Mesenchymal stem cell (in vitro differentiated cells and primary cell): ENCODE measurements at regions not wholly inside any gene's neighbourhood (a gene's known extent, or its start where the extent isn't known, plus 50 kb on each side); places are given as distances from the start of the nearest gene placed in this dataset.
"Not testable (repeated sequence)": the region's sequence is repeated elsewhere in the genome, so short reads cannot be mapped to it uniquely, and the experiment has no call there.

Source experiments
- DNase-seq: peaks from one replicate; pipeline ENCODE4 v3.0.0-alpha.2; 2013
- H2AFZ ChIP-seq: one replicate; pipeline ENCODE4 v1.6.1; 2013; ENCODE audit warnings: low read depth, mild to moderate bottlenecking, control low read depth, inconsistent platforms, low read length, moderate library complexity
- H2AK5ac ChIP-seq: 2 replicates; pipeline ENCODE4 v1.6.1; 2013; ENCODE audit warnings: low read length, moderate library complexity, mild to moderate bottlenecking, inconsistent platforms; ENCODE audit not compliant: severe bottlenecking
- H2BK120ac ChIP-seq: one replicate; pipeline ENCODE4 v1.6.1; 2013; ENCODE audit warnings: low read depth, mild to moderate bottlenecking, inconsistent platforms, low read length, moderate library complexity
- H2BK12ac ChIP-seq, 2 experiments: one replicate each; pipeline ENCODE4 v1.6.1; 2013; ENCODE audit warnings: inconsistent platforms in 2 of 2, low read length in 2 of 2, mild to moderate bottlenecking in 2 of 2, moderate library complexity in 2 of 2, control low read depth in 1 of 2
- H2BK15ac ChIP-seq: one replicate; pipeline ENCODE4 v1.6.1; 2013; ENCODE audit warnings: mild to moderate bottlenecking, low read depth, inconsistent platforms; ENCODE audit not compliant: poor library complexity, severe bottlenecking
- H2BK5ac ChIP-seq: 2 replicates; pipeline ENCODE4 v1.6.1; 2013; ENCODE audit warnings: low read depth, mild to moderate bottlenecking, low read length, control low read depth, inconsistent platforms; ENCODE audit not compliant: poor library complexity, severe bottlenecking
- H3K14ac ChIP-seq, 2 experiments: one replicate each; pipeline ENCODE4 v1.6.1; 2013; ENCODE audit warnings: inconsistent platforms in 2 of 2, low read length in 2 of 2, control low read depth in 1 of 2, mild to moderate bottlenecking in 1 of 2, moderate library complexity in 1 of 2
- H3K18ac ChIP-seq, 2 experiments: one replicate each; pipeline ENCODE4 v1.6.1; 2013; ENCODE audit warnings: inconsistent platforms in 2 of 2, low read length in 2 of 2, control low read depth in 1 of 2, low read depth in 1 of 2, mild to moderate bottlenecking in 1 of 2
- H3K23ac ChIP-seq, 2 experiments: one replicate each; pipeline ENCODE4 v1.6.1; 2013; ENCODE audit warnings: inconsistent platforms in 2 of 2, low read length in 2 of 2, mild to moderate bottlenecking in 2 of 2, moderate library complexity in 2 of 2, control low read depth in 1 of 2
- H3K27ac ChIP-seq: 2 replicates; pipeline ENCODE4 v1.5.1; 2013; ENCODE audit warnings: mild to moderate bottlenecking, moderate library complexity, low read length, control low read depth, inconsistent platforms; ENCODE audit not compliant: poor library complexity, severe bottlenecking
- H3K27me3 ChIP-seq, 2 experiments: 2 replicates each; pipeline versions ENCODE4 v1.6.1 to v1.7.0; 2013; ENCODE audit warnings: low read length in 2 of 2, mild to moderate bottlenecking in 2 of 2, moderate library complexity in 2 of 2, control low read depth in 1 of 2, inconsistent platforms in 1 of 2; ENCODE audit not compliant: control insufficient read depth in 1 of 2, insufficient read depth in 1 of 2
- H3K36me3 ChIP-seq, 2 experiments: 2 replicates each; pipeline versions ENCODE4 v1.6.1 to v1.7.0; 2013; ENCODE audit warnings: low read length in 2 of 2, control low read depth in 1 of 2, inconsistent platforms in 1 of 2, low read depth in 1 of 2, mild to moderate bottlenecking in 1 of 2; ENCODE audit not compliant: insufficient read depth in 2 of 2, control insufficient read depth in 1 of 2
- H3K4ac ChIP-seq, 2 experiments: one replicate each; pipeline ENCODE4 v1.6.1; 2013; ENCODE audit warnings: inconsistent platforms in 2 of 2, low read length in 2 of 2, mild to moderate bottlenecking in 2 of 2, moderate library complexity in 2 of 2, control low read depth in 1 of 2, low read depth in 1 of 2
- H3K4me1 ChIP-seq: 2 replicates; pipeline ENCODE4 v1.6.1; 2013; ENCODE audit warnings: low read depth, low read length, control low read depth; ENCODE audit not compliant: control insufficient read depth, insufficient read depth
- H3K4me2 ChIP-seq: 2 replicates; pipeline ENCODE4 v1.6.1; 2013; ENCODE audit warnings: low read length, mild to moderate bottlenecking, inconsistent platforms; ENCODE audit not compliant: poor library complexity, severe bottlenecking
- H3K4me3 ChIP-seq, 2 experiments: 2 replicates each; pipeline versions ENCODE4 v1.5.1 to v1.7.0; 2013; ENCODE audit warnings: low read length in 2 of 2, mild to moderate bottlenecking in 2 of 2, control low read depth in 1 of 2, low read depth in 1 of 2; ENCODE audit not compliant: insufficient read depth in 1 of 2
- H3K79me1 ChIP-seq: replicated peaks from 2 replicates; pipeline ENCODE4 v1.6.1; 2013; ENCODE audit warnings: mild to moderate bottlenecking, control low read depth, low read length, inconsistent platforms; ENCODE audit not compliant: poor library complexity, severe bottlenecking
- H3K9ac ChIP-seq: 2 replicates; pipeline ENCODE4 v1.7.0; 2013; ENCODE audit warnings: mild to moderate bottlenecking, low read length, moderate library complexity
- H3K9me3 ChIP-seq: 2 replicates; pipeline ENCODE4 v1.7.0; 2013; ENCODE audit warnings: mild to moderate bottlenecking, low read length; ENCODE audit not compliant: control insufficient read depth
- H4K8ac ChIP-seq: one replicate; pipeline ENCODE4 v1.6.1; 2013; ENCODE audit warnings: inconsistent platforms, mild to moderate bottlenecking, low read length, moderate library complexity
- H4K91ac ChIP-seq: one replicate; pipeline ENCODE4 v1.6.1; 2013; ENCODE audit warnings: mild to moderate bottlenecking, low read length, inconsistent platforms
- WGBS: methylation state at CpG from one replicate; pipeline ENCODE4 v1.1.7; 2013; ENCODE audit warnings: mixed read lengths; 5-methylcytosine and 5-hydroxymethylcytosine counted together

GRCh38 chr3:166836836-166837235, 543.3 kb downstream of the ZBBX start:
- no peak overlapping the region for H2BK12ac ChIP-seq
- H3K27me3 ChIP-seq = no peaks in the 10 kb centered on the region
- H4K91ac ChIP-seq = no peak overlapping the region
- no peak overlapping the region for H2AK5ac ChIP-seq
- H3K4me1 ChIP-seq = no peaks in the 10 kb centered on the region
- no peaks in the 10 kb centered on the region for H3K36me3 ChIP-seq
- H2BK5ac ChIP-seq = no peak overlapping the region
- H3K14ac ChIP-seq = no peak overlapping the region
- H3K4me2 ChIP-seq = no peak overlapping the region
- H3K9ac ChIP-seq = no peak overlapping the region
- no peak overlapping the region for H2BK120ac ChIP-seq
- no peak overlapping the region for H2BK15ac ChIP-seq
- no peaks in the 10 kb centered on the region for H3K9me3 ChIP-seq
- H2AFZ ChIP-seq = no peak overlapping the region
- H3K18ac ChIP-seq = no peak overlapping the region
- H3K4ac ChIP-seq = no peak overlapping the region
- H3K79me1 ChIP-seq = no peaks in the 10 kb centered on the region
- DNase-seq = no peak
- H3K23ac ChIP-seq = no peak overlapping the region
- H4K8ac ChIP-seq = no peak overlapping the region
- H3K4me3 ChIP-seq = no peak overlapping the region
- WGBS = no CpG with 5 or more reads among the region's 1 CpG
- H3K27ac ChIP-seq = no peak overlapping the region

GRCh38 chr3:166829896-166830295, 550.2 kb downstream of the ZBBX start:
- Histone ChIP-seq H3K27ac (no peak overlapping the region), H3K9ac (no peak overlapping the region), H3K18ac (no peak overlapping the region), H2AFZ (no peak overlapping the region), H3K23ac (no peak overlapping the region), H3K4me1 (no peaks in the 10 kb centered on the region), H2BK15ac (no peak overlapping the region), H3K4ac (no peak overlapping the region), H2BK5ac (no peak overlapping the region), H4K91ac (no peak overlapping the region), H2BK120ac (no peak overlapping the region), H2BK12ac (no peak overlapping the region), H2AK5ac (no peak overlapping the region), H3K79me1 (no peaks in the 10 kb centered on the region), H3K27me3 (no peaks in the 10 kb centered on the region), H4K8ac (no peak overlapping the region), H3K9me3 (no peaks in the 10 kb centered on the region), H3K4me2 (no peak overlapping the region), H3K36me3 (no peaks in the 10 kb centered on the region), H3K4me3 (no peak overlapping the region), H3K14ac (no peak overlapping the region)
- DNase-seq = no peak
- WGBS = 80% methylated on average over 1 of the region's 3 CpGs

- H3K23ac ChIP-seq = no peak overlapping the region
- no peak overlapping the region for H3K4ac ChIP-seq
- no peak overlapping the region for H2BK15ac ChIP-seq
- no peak overlapping the region for H3K27ac ChIP-seq
- H4K8ac ChIP-seq = no peak overlapping the region
- no peak overlapping the region for H3K4me3 ChIP-seq
- H3K27me3 ChIP-seq = no peaks in the 10 kb centered on the region
- no peak overlapping the region for H3K4me2 ChIP-seq
- H3K36me3 ChIP-seq = no peaks in the 10 kb centered on the region
- H3K14ac ChIP-seq = no peak overlapping the region
- peaks cover 10% of the 10 kb centered on the region for H3K9me3 ChIP-seq
- H2AFZ ChIP-seq = no peak overlapping the region
- no peak overlapping the region for H3K18ac ChIP-seq
- no peaks in the 10 kb centered on the region for H3K79me1 ChIP-seq
- no peaks in the 10 kb centered on the region for H3K4me1 ChIP-seq
- no peak for DNase-seq
- no peak overlapping the region for H2BK120ac ChIP-seq
- H2BK5ac ChIP-seq = no peak overlapping the region
- no peak overlapping the region for H2BK12ac ChIP-seq
- no peak overlapping the region for H4K91ac ChIP-seq
- H2AK5ac ChIP-seq = no peak overlapping the region
- H3K9ac ChIP-seq = no peak overlapping the region
These were observed 561.6 kb downstream of the ZBBX start for GRCh38 chr3:166818464-166818863.

- H3K9ac ChIP-seq, H2BK5ac ChIP-seq, H3K79me1 ChIP-seq, H3K4me3 ChIP-seq, H3K4me1 ChIP-seq, H4K8ac ChIP-seq, H3K36me3 ChIP-seq, H3K27ac ChIP-seq, H2BK15ac ChIP-seq, H2AK5ac ChIP-seq, H3K4me2 ChIP-seq, H3K4ac ChIP-seq, H3K27me3 ChIP-seq, H3K23ac ChIP-seq, H2BK120ac ChIP-seq, DNase-seq, H3K14ac ChIP-seq, H4K91ac ChIP-seq, H2BK12ac ChIP-seq, H3K18ac ChIP-seq, H2AFZ ChIP-seq: not testable (repeated sequence)
- no CpG with 5 or more reads among the region's 6 CpGs for WGBS
- peaks cover 12% of the 10 kb centered on the region for H3K9me3 ChIP-seq
These were observed 562.8 kb downstream of the ZBBX start for GRCh38 chr3:166817269-166817668.
